ENCODE measurements at regions not wholly inside any gene's neighbourhood (a gene's known extent, or its start where the extent isn't known, plus 50 kb on each side); places are given as distances from the start of the nearest gene placed in this dataset.

DNA sequence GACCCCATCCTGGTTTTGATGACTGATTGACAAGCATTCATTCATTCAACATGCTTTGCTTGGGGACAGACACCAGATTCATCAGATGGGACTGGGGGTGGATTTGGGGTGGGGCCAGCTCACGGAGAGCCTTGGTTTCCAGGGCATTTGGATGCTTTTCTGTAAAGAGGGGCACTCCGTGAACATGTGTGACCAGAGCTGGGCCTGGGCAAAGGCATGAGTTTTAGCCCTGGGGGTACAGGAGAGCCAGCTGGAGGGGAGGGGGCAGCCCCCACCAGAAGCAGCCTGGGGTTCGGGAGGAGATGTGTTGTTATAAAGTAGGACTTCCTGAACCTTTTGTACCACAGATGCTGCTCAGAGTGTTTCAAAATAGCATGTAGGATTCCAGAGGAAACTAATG lies 99.7 kb downstream of the RIPK4 start:
- no peak for DNase-seq (ENCODE audit: low read depth)

GRCh38 chr21:41666641-41667081 lies 100.2 kb downstream of the RIPK4 start:
- TF ChIP-seq CTCF (IDR thresholded peaks at IDR 0.05; ENCODE audit: insufficient read depth, low read depth, low read length, missing control alignments) = no peak
- no peak for DNase-seq (ENCODE audit: low read depth)
- no peak overlapping the region for H3K4me3 ChIP-seq (ENCODE audit: low read depth, low read length)

More for the DNA sequence above, 99.7 kb downstream of the RIPK4 start:
- TF ChIP-seq CTCF (IDR thresholded peaks at IDR 0.05; ENCODE audit: insufficient read depth, low read depth, low read length, missing control alignments) = no peak
- no peak overlapping the region for H3K4me3 ChIP-seq (ENCODE audit: low read depth, low read length)

GRCh38 chr21:41665766-41666595 lies 100.9 kb downstream of the RIPK4 start:
- no peak for DNase-seq (ENCODE audit: low read depth)
- H3K4me3 ChIP-seq (ENCODE audit: low read depth, low read length) = no peak overlapping the region
- no peak for TF ChIP-seq CTCF (IDR thresholded peaks at IDR 0.05; ENCODE audit: insufficient read depth, low read depth, low read length, missing control alignments)

- H3K4me3 ChIP-seq (ENCODE audit: low read depth, low read length) = no peak overlapping the region
- no peak for TF ChIP-seq CTCF (IDR thresholded peaks at IDR 0.05; ENCODE audit: insufficient read depth, low read depth, low read length, missing control alignments)
- DNase-seq (ENCODE audit: low read depth) = no peak
Measured at GRCh38 chr21:41664881-41665765, 101.7 kb downstream of the RIPK4 start.

DNA sequence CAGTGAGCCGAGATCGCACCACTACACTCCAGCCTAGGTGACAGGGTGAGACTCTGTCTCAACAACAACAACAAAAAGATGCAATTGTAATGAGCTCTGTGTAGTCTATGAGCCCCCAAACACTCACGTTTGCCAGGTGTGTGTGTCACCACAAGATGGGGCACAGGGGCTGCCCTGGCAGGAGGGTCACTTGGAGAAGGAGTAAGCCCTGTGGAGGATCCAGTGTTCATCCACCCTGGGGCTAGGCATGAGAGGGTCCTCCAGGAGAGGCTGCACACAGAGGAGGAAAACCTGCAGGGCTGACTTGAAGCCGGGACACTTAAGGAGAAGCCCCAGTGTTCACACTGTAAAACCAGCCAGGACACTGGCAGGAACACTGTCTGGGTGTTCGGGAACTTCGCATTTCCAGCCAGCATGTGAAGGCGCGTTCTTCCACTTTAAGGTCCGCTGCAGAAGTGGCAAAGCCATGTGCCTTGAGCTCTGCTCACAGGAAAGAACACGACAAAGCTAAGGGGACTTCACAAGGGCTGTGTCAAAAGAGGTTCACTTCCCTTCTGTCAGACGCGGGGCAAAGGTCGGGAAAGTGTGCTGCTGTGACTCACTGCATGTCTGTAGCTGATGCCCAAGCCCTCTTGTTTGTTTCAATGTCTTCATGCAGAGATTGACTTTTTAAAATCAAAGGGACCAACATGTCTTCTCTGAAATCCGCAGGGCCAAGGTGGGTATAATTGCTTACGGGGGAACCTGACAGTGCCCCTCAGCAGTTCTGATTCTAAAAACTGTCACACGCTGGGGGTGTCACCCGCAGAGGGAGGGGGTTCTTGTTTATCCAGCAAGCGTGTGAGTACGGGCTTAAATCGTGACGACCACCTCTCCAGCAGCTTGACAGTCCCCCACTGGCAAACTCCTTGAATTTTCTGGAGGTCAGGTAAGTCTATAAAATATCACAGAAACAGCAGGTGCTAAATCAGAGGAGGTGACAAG lies 102.8 kb downstream of the RIPK4 start:
- TF ChIP-seq CTCF (IDR thresholded peaks at IDR 0.05; ENCODE audit: insufficient read depth, low read depth, low read length, missing control alignments) = no peak
- DNase-seq (ENCODE audit: low read depth) = peak; percentile 15
- H3K4me3 ChIP-seq (ENCODE audit: low read depth, low read length) = no peak overlapping the region

DNA sequence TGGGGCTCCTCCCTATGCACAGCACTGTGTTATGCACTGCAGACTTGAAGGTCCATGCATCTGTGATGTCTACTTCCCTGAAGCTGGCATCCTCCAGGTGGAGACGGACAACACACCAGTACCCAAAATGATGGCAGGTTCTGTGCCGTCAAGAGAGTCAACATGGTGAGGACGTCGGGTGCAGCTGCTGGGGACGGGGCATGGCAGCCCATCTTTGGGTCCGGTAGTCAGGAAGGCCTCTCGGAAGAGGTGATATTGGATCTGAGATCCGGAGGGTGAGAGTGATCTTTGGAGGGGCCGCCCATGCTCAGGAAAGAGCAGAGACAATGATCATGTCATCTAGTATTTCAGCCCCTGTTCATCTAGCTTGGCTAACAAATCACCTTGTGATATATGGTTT lies 104.1 kb downstream of the RIPK4 start:
- no peak for DNase-seq (ENCODE audit: low read depth)
- no peak overlapping the region for H3K4me3 ChIP-seq (ENCODE audit: low read depth, low read length)
- no peak for TF ChIP-seq CTCF (IDR thresholded peaks at IDR 0.05; ENCODE audit: insufficient read depth, low read depth, low read length, missing control alignments)

Data from GM12865 (cell line).